Globus pallidus (tissue), 1 donor: ENCODE measurements at regions not wholly inside any gene's neighbourhood (a gene's known extent, or its start where the extent isn't known, plus 50 kb on each side); places are given as distances from the start of the nearest gene placed in this dataset.

Experiments used
- DNase-seq: peaks from one replicate; pipeline ENCODE4 v3.0.0-alpha.2; 2015; ENCODE audit warnings: low spot score

DNA sequence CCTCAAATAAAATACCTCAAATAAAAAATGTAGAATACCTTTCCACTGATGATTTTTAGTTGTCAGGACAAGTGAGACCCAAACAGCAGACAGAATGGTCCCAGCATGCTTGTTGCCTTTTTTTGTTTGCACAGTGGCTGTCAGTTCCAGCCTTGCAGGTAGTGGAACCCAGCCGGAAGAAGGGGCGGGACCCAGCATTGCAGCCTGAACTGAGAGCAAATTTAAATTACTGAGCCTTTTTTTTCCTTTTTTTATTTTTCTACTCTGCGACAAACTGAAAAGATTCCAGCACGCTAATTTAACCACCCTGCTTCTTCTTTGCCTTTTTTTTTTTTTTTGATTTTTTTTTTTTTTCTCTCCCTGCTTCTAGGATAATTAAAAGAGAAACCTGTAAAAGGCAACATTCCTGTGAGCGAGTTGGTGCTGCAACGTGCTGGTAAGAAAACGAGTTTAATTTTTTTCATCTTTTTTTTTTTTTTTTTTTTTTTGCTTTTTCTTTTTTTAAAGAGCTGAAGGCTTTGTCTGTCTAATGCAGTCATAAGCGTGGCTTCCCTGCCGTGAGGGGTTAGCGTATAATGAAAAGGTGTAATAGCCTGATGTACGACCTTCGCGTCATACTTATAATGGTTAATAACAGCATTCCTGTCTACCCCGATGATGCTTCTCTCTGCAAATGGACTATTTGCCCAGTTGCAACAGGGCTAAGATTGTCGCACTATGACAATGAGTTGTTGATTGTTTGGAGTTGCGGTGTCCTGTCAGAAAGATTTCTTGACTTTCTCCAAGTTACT, 555.3 kb upstream of the CELF2 start:
- DNase-seq, result no peak

DNA sequence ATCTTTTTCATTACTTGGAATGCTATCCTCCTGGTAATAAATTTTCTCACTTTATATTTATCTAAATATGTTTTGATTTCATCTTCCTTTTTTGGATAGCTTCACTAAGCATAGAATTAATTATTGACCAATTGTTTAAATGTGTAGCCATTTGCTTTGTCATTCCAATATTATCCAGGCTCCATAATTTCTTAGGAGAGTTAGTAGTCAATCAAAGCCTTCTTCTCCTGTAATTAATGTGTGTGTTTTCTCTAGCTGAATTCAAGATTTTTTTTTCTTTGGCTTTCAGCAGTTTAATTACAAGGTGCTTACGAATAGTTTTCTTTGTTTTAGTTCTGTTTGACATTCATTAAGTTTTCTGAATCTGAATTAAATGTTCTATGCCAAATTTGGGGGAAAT, 545.9 kb upstream of the CELF2 start:
- DNase-seq, result no peak

DNA sequence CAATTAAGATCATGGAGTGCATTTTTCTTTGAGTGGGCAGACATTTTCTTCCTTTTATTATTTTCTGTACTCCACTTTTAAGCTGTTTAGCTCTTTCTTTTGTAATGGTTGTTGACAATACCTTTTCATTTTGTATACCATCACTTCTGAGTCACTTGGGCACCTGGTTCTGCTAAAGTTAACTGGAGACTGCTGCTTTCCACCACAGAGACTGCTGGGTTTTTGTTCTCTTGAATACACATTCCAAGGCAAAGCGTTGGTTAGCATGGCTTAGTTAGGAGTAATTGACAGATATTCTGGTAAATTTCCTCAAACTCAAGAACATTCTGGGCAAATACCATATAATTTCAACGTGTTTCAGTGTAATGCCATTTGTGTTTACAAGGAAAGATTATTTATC, 541.9 kb upstream of the CELF2 start:
- DNase-seq, result no peak

DNA sequence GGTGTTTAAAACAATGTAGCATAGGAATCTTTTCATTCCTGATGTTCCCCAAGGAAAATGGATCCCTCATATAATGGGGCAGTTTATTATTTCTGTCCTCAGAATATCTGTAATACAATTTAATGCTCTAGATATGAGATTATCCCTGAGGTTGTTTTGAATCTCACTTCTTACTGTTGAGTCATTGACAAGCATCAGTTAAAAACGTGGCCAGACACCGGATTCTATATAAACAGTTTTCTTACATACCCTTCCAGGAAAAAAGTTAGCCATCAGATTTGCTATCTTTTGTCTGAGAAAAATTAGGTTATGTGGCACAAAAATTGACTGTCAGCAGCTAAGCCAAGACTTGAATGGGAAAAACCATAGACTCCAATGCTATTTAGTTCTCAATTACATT, 539.8 kb upstream of the CELF2 start:
- DNase-seq, result no peak

DNA sequence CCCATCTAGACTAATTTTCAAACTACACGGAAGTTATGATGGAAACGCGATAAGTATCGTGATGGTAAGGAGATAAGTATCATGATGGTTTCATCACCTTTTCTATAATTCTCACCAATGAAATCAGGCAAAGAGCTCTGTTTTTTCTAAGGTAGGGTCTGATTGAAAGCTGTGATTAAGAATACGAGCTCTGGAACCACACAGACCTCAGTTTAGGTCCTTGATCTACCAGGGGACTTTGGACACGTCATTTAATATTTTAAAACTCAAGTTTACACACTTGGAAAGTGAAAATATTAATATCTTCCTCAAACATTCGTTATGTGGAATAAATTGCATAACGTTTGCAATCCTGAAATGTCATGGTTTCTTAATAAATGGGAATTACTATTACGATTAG, 538.2 kb upstream of the CELF2 start:
- no peak for DNase-seq

DNA sequence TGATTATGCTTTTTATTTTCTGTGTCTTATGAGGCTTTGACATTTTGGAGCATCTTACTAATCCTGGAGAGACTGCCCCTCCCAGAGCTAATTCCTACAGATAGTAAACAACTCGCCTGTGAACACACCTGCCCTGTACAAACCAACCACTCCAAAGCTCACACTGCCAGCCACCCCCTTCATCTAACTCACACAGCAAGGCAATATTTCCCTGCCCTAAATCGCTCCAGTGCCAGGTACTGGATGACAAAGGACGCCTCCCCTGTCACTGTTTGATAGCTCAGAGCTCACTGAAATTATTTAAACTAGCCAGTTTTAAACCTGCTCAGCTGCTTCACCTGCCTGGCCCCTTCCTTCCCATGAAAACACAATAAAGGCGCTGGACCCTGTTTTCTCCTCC, 535.1 kb upstream of the CELF2 start:
- no peak for DNase-seq

DNA sequence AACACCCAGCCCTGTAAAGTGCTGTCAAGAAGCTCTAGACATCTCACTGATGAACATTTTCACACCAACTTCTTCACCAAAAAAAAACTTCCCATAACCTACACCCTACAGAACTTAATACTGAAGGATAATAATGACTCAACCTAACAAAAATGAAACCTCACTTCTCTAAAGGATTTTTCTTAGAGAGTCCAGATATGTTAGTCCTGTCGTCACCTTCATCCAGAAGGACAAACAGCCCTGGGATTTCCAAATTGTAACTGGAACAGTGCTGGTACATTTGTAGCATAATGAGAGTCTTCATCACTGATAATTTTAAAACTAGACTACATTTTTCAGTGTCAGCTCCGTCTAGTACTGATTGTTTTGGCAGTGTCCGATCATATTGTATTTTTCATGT, 528.6 kb upstream of the CELF2 start:
- no peak for DNase-seq

DNA sequence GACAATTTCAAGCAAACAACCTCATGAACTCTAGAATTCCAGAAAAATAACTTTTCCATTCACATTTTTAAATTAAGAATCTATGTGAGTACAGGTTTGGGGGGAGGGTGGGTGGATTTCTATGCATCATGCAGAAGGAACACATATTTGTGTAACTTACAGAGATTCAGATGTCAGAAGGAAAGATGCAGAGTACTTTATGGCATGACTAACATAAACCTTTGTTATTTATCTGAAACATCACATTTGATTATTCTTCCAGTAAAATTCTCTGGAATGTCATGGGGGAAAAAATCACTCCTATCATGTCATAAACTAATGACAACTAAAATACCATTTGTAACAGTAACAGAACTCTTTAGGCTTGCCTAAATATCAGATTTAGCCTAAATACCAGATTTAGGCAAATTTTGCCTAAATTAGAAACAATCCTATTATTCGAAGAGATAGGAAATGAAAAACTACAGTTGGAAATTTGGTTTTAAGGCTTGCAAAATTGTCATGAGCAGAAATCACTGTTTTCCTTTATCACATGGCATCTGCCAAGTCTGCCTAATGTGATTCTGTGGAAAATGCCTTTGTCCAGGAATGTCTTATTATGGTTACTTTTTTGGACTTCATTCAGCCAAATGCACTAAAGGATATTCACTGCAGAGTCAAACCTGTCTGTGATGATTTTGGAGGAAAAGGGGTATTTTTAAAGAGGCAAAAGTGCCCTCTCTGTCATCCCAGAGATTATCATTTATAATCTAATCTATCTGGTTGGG, 527.7 kb upstream of the CELF2 start:
- no peak for DNase-seq

DNA sequence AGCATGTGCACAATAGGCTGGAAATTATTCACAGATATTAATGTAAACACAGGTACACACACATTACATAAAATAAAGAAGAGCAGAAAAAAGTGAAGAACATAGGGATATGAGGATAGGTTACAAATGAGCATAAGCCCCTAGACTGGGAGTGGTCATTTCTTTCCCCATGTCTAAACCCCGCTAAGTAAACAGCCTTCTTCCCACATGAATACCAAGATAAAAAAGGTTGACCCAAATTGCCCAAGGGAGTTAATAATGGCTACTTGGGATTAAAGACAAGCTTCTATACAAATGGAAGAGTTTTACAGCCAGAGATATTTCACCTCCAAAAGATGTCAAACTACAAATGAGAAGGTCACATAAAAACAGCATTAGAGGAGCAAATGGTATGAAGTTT, 527.1 kb upstream of the CELF2 start:
- no peak for DNase-seq

DNA sequence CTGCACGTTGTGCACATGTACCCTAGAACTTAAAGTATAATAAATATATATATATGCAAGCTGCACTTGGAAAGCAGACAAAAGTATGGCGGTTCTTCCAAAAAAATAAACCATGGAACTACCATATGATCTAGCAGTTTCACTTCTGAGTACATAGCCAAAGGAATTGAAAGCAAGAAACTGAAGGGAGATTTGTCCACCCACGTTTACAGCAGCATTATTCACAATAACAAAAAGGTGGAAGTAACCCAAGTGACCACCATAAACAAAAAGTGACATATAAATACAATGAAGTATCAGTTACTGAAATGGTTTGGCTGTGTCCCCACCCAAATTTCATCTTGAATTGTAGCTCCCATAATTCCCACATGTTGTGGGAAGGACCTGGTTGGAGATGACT, 525.3 kb upstream of the CELF2 start:
- no peak for DNase-seq

DNA sequence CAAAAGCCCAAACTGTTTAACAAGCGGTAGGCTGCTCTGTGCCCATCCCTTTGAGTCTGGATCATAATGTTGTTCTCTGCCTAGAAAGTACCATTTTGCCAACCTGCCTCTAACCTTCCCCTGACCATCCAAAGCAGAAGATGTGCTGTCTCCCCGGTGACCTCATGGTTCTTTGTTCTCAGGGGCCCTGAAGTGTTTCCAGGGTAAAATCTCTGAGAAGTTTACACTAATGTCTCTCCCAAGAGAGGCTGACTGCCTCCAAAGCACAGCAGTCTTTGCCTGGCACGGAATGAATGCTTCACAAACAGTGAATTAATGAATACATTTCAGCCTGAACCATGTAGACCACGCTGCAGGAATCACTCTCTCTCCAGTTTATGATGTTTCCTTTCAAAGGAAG, 523.8 kb upstream of the CELF2 start:
- DNase-seq, result no peak

DNA sequence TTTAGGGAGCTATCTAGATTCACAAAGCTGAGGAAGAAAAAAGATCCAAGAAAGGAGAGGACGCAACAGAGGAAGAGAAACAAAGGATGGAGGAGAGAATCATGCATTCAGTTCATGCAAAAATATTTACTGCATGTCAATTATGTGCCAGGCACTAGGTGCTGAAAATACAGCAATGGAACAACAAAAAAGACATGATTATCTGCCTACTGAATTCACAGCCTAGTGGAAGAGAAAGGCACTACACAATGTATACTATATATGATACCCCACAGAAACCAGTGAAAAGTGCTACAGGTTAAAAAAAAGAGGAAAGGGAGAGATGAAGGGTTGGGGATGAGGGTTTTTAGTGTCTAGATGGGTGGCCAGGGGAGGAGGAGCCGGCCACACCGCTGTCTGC, 520.4 kb upstream of the CELF2 start:
- DNase-seq, result no peak

DNA sequence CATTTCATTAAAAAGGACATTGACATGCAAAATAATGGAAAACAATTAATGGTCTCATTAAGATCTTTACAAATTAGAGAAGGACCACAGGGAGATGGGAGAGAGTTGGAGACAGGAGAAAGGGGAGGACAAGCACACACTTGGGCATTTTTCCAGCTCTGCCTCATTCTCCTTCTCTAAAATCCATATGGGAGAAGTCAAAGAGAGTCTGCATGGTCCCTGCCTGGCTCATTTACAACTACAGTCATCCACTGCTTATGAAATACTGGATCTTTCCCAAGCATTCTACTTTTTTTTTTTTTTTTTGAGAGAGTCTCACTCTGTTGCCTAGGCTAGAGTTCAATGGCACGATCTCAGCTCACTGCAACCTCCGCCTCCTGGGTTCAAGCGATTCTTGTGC, 518.9 kb upstream of the CELF2 start:
- no peak for DNase-seq

DNA sequence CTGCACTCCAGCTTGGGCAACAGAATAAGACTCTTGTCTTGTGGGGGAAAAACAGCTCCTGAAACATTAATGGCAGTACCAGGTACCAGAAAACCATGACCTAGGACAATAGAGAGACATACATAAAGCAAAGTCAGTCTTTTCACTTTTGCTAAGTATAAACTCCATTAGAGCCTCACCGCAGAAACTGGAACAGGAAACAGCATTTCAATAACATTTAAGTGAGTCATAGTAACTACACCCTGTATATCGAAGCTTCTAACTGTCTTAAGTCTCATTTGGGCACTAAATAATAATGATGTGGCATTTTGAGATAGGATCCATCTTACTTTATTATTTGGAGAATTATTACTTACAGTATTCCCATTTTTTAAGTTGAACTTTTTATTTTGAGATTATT, 517.8 kb upstream of the CELF2 start:
- DNase-seq, result no peak

DNA sequence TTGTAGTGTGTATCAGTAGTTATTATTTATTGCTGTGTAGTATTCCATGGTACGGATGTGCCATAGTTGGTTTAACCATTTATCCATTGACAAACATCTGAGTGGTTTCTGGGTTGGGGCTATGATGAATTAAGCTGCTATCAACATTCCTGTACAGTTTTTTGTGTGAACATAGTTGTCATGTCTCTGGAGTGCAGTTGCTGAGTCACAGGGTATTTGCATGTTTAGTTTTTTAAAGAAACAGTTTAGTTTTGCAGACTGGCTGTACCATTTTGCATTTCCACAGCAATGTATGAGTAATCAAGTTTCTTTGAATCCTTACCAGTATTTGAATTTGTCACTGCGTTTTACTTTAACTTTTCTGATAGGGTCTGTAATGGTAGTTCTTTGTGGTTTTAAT, 516.7 kb upstream of the CELF2 start:
- DNase-seq, result no peak

DNA sequence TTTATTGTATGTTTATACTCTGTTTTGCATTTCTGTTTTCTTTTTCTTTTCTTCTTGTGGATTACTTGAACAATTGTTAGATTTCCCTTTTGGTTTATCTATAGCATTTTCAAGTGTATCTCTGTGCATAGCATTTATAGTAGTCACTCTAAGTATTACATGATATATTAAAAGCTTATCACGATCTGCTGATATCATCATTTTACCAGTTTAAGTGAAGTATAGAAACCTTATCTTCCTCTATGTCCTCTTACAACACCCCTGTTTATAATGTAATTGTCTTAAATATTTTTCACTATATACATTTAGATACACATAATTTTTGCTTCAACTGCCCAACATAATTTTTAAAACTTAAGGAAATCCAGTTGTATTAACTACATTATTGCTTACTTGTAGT, 513.9 kb upstream of the CELF2 start:
- no peak for DNase-seq

DNA sequence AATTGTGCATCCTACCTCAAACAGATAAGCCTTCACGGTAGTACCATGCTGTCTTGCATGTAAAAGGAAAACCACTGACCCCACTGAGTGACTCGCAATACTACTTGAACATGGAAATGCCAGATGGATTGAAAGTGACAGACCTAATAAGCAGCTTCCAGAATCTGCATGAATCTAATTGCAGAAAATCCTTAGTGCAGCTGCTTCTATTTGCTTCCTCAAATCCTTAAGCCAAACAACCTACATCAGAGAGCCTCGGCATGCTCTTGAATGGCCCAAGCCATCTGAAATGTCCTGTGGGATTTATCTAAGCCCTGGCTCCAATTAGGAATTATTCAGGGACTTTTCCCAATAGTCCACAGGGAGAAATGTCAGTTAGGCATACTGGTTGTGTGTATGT, 509.5 kb upstream of the CELF2 start:
- no peak for DNase-seq

DNA sequence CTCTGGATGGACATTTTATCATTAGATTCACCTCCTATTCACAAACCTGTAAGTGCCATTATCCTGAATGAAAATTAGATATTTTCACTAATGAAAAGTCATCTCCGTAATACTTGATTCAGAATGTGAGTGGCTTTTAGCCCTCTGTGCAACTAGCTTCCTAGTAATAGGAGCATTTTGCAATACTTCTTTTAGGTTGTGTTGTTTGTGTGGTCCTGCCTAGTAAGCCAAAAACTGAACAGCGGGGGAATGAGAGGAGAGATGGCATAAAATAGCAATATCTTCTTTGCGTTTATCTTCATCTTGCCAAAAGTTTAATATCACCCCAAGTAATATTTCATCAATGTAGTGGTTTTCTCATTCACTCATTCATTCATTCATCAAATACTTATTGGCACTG, 507.5 kb upstream of the CELF2 start:
- no peak for DNase-seq

DNA sequence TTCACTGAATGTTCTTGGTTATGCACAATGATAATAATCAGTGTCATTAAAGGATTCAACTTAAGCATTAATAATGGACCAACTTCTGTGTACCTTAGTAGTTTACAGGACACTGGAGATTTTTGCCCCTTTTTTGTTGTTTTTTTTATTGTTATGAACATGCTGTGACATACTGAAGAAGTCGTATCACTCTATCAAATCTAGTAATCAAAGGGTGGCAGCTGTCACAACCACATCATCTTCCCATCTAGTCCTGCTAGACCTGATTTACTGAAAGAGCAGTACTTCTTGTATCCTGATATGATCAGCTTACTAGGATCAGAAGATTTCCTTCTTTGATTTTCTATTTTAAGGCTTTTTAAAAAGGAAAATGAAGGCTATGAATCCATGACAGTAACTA, 504.6 kb upstream of the CELF2 start:
- DNase-seq, result no peak

DNA sequence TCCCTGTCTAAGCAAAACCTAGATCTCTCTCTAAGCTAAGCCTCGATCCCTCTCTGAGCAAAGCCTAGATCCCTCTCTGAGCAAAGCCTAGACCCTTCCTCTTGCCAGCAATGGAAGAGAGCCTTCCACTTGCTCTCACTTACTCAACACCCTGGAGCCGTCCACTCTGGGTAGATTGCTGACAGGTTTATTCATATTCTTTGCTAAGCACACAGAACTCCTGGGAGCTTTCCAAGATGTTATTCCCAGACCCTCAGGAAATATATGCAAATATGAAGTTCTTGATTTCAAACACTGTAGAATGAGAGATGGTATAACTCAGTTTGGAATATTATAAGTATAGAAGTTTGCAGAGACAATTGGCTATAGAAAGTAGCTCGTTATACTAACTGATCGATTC, 503.8 kb upstream of the CELF2 start:
- no peak for DNase-seq

DNA sequence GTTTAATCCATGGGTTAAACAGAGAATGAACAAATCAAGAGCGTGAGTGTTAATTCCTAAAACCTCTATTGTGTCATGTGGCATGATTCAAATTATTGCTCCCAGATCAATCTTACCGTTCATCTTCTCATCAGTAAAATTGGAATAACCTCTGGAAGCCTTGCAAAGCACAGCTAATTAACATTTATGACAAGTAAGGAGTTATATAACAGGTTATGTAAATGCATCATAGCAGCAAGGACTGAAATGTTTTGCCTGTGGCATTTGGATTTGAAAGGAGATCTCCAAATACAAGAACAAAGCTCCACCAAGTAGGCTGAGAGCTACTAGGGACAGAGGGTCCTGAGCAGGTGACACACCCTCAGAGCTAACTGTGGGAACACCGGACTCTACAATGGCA, 502.9 kb upstream of the CELF2 start:
- DNase-seq, result no peak

DNA sequence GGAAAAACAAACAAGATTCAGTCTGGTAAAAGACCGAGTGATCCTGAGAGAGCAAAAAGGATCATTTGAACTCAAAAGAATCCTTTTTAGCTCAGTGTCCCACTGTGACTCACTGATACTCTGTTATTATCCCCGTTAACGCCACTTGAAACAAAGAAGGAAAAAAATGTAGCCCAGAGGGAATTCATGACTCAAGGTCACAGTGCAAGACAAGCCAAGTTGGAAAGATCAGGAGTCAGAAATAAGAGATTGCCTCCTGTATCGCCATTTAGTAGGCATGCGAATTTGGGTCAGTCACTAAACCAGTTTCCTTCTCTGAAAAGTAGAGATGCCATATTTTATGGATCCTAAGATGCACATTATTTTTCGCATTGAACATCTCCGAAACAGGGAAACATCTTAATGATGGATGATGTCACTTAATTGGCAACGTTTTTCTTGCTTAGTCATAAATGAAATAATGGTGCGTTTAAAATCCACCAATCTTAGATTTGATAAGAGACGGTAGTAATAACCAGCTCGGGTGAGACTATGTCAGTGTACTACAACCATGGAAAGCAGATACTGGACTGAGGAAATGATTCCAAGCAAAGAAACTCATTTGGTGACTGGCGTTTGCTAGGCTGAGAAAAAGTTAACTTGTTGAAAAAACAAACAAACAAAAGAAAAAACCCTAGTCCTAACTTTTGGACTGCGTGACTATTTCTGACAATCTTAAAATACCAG, 502.0 kb upstream of the CELF2 start:
- no peak for DNase-seq
